Mesodermal cell (in vitro differentiated cells): ENCODE measurements at regions not wholly inside any gene's neighbourhood (a gene's known extent, or its start where the extent isn't known, plus 50 kb on each side); places are given as distances from the start of the nearest gene placed in this dataset.
"Not testable (repeated sequence)": the region's sequence is repeated elsewhere in the genome, so short reads cannot be mapped to it uniquely, and the experiment has no call there.

ENCODE experiments used
- H3K27ac ChIP-seq: 2 replicates; pipeline ENCODE4 v1.7.0; 2013; ENCODE audit warnings: mild to moderate bottlenecking, low read depth, low read length, moderate library complexity; ENCODE audit not compliant: severe bottlenecking
- H3K36me3 ChIP-seq: 2 replicates; pipeline ENCODE4 v1.7.1; 2013; ENCODE audit warnings: mild to moderate bottlenecking, low read length, moderate library complexity; ENCODE audit not compliant: control insufficient read depth, insufficient read depth
- H3K4me1 ChIP-seq: one replicate; pipeline ENCODE4 v1.7.1; 2013; ENCODE audit warnings: mild to moderate bottlenecking, low read length; ENCODE audit not compliant: insufficient read depth, control insufficient read depth, poor library complexity, severe bottlenecking
- H3K4me3 ChIP-seq: 2 replicates; pipeline ENCODE4 v1.7.0; 2013; ENCODE audit warnings: low read length, control low read depth, mild to moderate bottlenecking; ENCODE audit not compliant: insufficient read depth, poor library complexity, severe bottlenecking; ENCODE audit errors: extremely low read depth
- H3K9me3 ChIP-seq: 2 replicates; pipeline ENCODE4 v1.7.1; 2013; ENCODE audit warnings: mild to moderate bottlenecking, low read length, moderate library complexity; ENCODE audit not compliant: control insufficient read depth
- WGBS, 2 experiments: methylation state at CpG; one replicate each; pipeline ENCODE4 v1.1.5; 2013; ENCODE audit warnings: missing lambda C conversion rate in 2 of 2; ENCODE audit not compliant: insufficient coverage in 2 of 2; 5-methylcytosine and 5-hydroxymethylcytosine counted together

DNA sequence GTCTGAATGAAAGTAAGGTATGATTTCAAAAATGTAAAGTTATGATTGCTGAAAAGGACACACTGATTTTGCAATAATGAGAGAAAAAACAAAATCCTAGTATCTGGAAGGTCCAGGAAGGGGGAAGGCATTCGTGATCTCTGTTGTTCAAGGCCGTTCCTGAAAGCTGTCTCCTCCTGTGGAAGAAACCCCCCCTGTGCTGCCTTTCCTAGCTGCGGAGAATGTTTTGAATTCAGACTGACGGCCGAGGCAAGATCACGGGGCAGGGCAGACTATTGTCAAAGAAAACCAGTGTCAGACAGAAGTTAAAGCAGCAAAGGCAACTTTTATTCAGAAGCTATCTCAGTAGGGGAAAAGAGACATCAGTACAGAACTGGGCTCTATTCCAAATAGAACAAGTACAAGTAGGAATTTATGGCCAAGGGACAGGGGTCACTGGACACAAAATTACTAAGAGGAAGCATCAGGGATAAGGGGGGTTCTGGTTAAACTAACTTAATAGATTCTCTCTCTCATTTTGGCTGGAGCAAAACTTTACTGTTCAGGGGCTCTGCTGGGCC is 61.9 kb upstream of the IGFBPL1 start:
- 46 to 47% methylated on average over 6 of the region's 6 CpGs for WGBS, 2 experiments
- Histone ChIP-seq H3K9me3 (no peaks in the 10 kb centered on the region), H3K36me3 (no peaks in the 10 kb centered on the region), H3K27ac (no peak overlapping the region), H3K4me1 (peaks cover 9% of the 10 kb centered on the region), H3K4me3 (no peak overlapping the region)

- WGBS, 2 experiments: no CpG with 5 or more reads among the region's 2 CpGs
- not testable (repeated sequence) for H3K36me3 ChIP-seq, H3K27ac ChIP-seq, H3K4me1 ChIP-seq, H3K9me3 ChIP-seq, H3K4me3 ChIP-seq
These were observed 59.9 kb upstream of the IGFBPL1 start for GRCh38 chr9:38484076-38484665.

GRCh38 chr9:38482918-38483592 is 58.8 kb upstream of the IGFBPL1 start:
- no peaks in the 10 kb centered on the region for H3K36me3 ChIP-seq
- H3K9me3 ChIP-seq: no peaks in the 10 kb centered on the region
- H3K4me3 ChIP-seq: no peak overlapping the region
- peaks cover 9% of the 10 kb centered on the region for H3K4me1 ChIP-seq
- no peak overlapping the region for H3K27ac ChIP-seq
- 70% methylated on average over 4 to 6 of the region's 10 CpGs for WGBS, 2 experiments

GRCh38 chr9:38478211-38478610 is 54.0 kb upstream of the IGFBPL1 start:
- 95 to 97% methylated on average over 14 to 22 of the region's 22 CpGs for WGBS, 2 experiments
- H3K4me1 ChIP-seq: peaks cover 3% of the 10 kb centered on the region
- no peak overlapping the region for H3K27ac ChIP-seq
- H3K4me3 ChIP-seq: no peak overlapping the region
- H3K36me3 ChIP-seq: no peaks in the 10 kb centered on the region
- no peaks in the 10 kb centered on the region for H3K9me3 ChIP-seq

DNA sequence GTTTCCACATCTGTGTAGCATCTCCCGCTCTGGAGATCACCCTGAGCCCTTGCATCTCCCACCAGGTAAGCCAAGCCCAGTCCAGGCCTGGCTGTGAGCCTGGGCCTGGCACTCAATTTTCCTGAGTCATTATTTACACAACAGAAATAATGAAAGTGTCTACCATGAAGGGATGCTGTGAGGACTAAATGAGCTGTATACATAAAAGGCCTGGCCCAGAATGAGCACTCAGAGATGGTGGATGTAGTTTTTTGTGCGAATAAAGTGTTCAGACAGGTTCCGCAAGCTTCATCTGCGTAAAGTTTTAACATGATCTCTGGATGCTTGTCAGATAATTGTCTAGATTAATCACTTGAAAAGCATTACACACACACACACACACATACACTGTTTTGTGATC is 50.2 kb upstream of the IGFBPL1 start:
- WGBS, 2 experiments: 100% methylated on average over 1 of the region's 4 CpGs; no CpG with 5 or more reads in 1 of the 2 experiments
- H3K27ac ChIP-seq: not testable (repeated sequence)

More for the DNA sequence above, 50.2 kb upstream of the IGFBPL1 start:
- H3K36me3 ChIP-seq, H3K4me1 ChIP-seq, H3K4me3 ChIP-seq, H3K9me3 ChIP-seq: not testable (repeated sequence)
